DOHH2 (cell line): ENCODE measurements at regions not wholly inside any gene's neighbourhood (a gene's known extent, or its start where the extent isn't known, plus 50 kb on each side); places are given as distances from the start of the nearest gene placed in this dataset.

ENCODE experiments used
- H3F3A ChIP-seq: fragments of 200-600 bp; sonication (generic), shearing (Covaris generic); 2 replicates; pipeline ENCODE4 v1.6.0; 2016; ENCODE audit warnings: antibody characterized with exemption, mild to moderate bottlenecking; ENCODE audit not compliant: control insufficient read depth, insufficient read depth
- H3K27ac ChIP-seq: fragments of 200-600 bp; sonication (generic); 2 replicates; pipeline ENCODE4 v1.5.1; 2014; ENCODE audit warnings: low read depth, mild to moderate bottlenecking, low read length, moderate library complexity
- H3K27me3 ChIP-seq: fragments of 200-600 bp; sonication (generic); 2 replicates; pipeline ENCODE4 v1.6.1; 2014; ENCODE audit warnings: mild to moderate bottlenecking, low read length, mixed read lengths; ENCODE audit not compliant: control insufficient read depth
- H3K36me3 ChIP-seq: fragments of 200-600 bp; sonication (generic); 2 replicates; pipeline ENCODE4 v1.6.1; 2014; ENCODE audit warnings: mild to moderate bottlenecking, low read length, moderate library complexity, mixed read lengths; ENCODE audit not compliant: control insufficient read depth
- H3K4me1 ChIP-seq: fragments of 200-600 bp; sonication (generic); 2 replicates; pipeline ENCODE4 v1.6.1; 2014; ENCODE audit warnings: mild to moderate bottlenecking, low read length, mixed read lengths; ENCODE audit not compliant: control insufficient read depth
- H3K4me2 ChIP-seq: fragments of 200-600 bp; sonication (generic); 2 replicates; pipeline ENCODE4 v1.6.0; 2014; ENCODE audit warnings: mild to moderate bottlenecking, low read length, moderate library complexity
- H3K4me3 ChIP-seq: fragments of 200-600 bp; sonication (generic); 2 replicates; pipeline ENCODE4 v1.5.1; 2014; ENCODE audit warnings: mild to moderate bottlenecking, low read length, mixed read lengths
- H3K79me2 ChIP-seq: fragments of 200-600 bp; sonication (generic); 2 replicates; pipeline ENCODE4 v1.6.1; 2014; ENCODE audit warnings: mild to moderate bottlenecking, low read length, mixed read lengths; ENCODE audit not compliant: control insufficient read depth
- H3K9me2 ChIP-seq: fragments of 200-600 bp; sonication (generic); replicated peaks from 2 replicates; pipeline ENCODE4 v1.6.1; 2014; ENCODE audit warnings: mild to moderate bottlenecking, low read length, mixed read lengths; ENCODE audit not compliant: control insufficient read depth
- H3K9me3 ChIP-seq: fragments of 200-600 bp; sonication (generic); 2 replicates; pipeline ENCODE4 v1.6.1; 2014; ENCODE audit warnings: antibody characterized with exemption, low read length, mixed read lengths; ENCODE audit not compliant: control insufficient read depth, insufficient read depth
- H4K20me1 ChIP-seq: fragments of 200-600 bp; sonication (generic); 2 replicates; pipeline ENCODE4 v1.6.0; 2014; ENCODE audit warnings: low read depth, mild to moderate bottlenecking, antibody characterized with exemption, low read length, moderate library complexity; ENCODE audit not compliant: control insufficient read depth, insufficient read depth
- CTCF ChIP-seq: fragments of 200-600 bp; sonication (generic); IDR thresholded peaks from one replicate; pipeline ENCODE4 v1.5.1; 2014; ENCODE audit warnings: antibody characterized with exemption, mild to moderate bottlenecking, low read depth, low read length; ENCODE audit not compliant: poor library complexity, severe bottlenecking
- EZH2phosphoT487 ChIP-seq: fragments of 200-600 bp; sonication (generic); IDR thresholded peaks from 2 replicates; pipeline ENCODE4 v1.6.1; 2017; ENCODE audit warnings: borderline replicate concordance, mild to moderate bottlenecking, antibody characterized with exemption, low read length, moderate library complexity, mixed read lengths

- Histone ChIP-seq H3K36me3 (no peaks in the 10 kb centered on the region), H3K27ac (no peak overlapping the region), H3K9me3 (no peaks in the 10 kb centered on the region), H3K4me2 (no peak overlapping the region), H3K9me2 (no peaks in the 10 kb centered on the region), H3F3A (no peaks in the 10 kb centered on the region), H3K4me3 (no peak overlapping the region), H3K4me1 (no peaks in the 10 kb centered on the region), H3K79me2 (no peaks in the 10 kb centered on the region), H3K27me3 (no peaks in the 10 kb centered on the region), H4K20me1 (no peaks in the 10 kb centered on the region)
- TF ChIP-seq CTCF (no peak), EZH2phosphoT487 (no peak)
Observed at GRCh38 chr12:28766398-28766797, 382.7 kb upstream of the FAR2 start.

DNA sequence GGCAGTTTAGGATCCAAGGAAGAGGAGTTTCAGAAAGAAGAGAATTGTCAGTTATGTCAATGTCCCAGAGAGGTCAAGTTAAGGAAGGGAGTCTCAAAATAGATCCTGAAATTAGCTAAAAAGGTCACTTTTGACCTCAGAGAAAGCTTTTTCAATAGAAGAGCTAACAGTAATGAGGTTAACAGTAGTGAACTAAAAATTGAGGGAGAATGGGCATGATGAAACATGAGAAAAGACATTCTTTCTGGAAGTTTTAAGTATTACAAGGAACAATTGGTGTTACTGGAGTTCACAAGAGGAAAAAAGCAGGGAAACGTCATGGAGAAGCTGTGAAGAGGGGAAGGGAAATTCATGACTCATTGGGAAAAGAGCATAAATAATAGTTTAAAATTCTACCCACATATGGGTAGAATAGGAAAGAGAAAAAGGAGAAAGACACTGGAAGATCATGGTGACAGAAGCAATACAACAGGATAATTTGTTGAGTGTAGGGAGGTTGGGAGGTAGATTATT lies 381.2 kb upstream of the FAR2 start:
- H3K79me2 ChIP-seq: no peaks in the 10 kb centered on the region
- no peaks in the 10 kb centered on the region for H3K27me3 ChIP-seq
- TF ChIP-seq EZH2phosphoT487: no peak
- H3K4me3 ChIP-seq: no peak overlapping the region
- no peak overlapping the region for H3K27ac ChIP-seq
- H3K4me2 ChIP-seq: no peak overlapping the region
- no peaks in the 10 kb centered on the region for H3K36me3 ChIP-seq
- H3K9me3 ChIP-seq: no peaks in the 10 kb centered on the region
- H3K9me2 ChIP-seq: no peaks in the 10 kb centered on the region
- no peaks in the 10 kb centered on the region for H4K20me1 ChIP-seq
- H3K4me1 ChIP-seq: no peaks in the 10 kb centered on the region
- no peaks in the 10 kb centered on the region for H3F3A ChIP-seq

- H3K9me3 ChIP-seq: no peaks in the 10 kb centered on the region
- TF ChIP-seq EZH2phosphoT487 (no peak), CTCF (no peak)
- H3K79me2 ChIP-seq: no peaks in the 10 kb centered on the region
- H3K27me3 ChIP-seq: no peaks in the 10 kb centered on the region
- H3K9me2 ChIP-seq: no peaks in the 10 kb centered on the region
- H3K4me3 ChIP-seq: no peak overlapping the region
- no peaks in the 10 kb centered on the region for H3K36me3 ChIP-seq
- no peaks in the 10 kb centered on the region for H3F3A ChIP-seq
- no peaks in the 10 kb centered on the region for H4K20me1 ChIP-seq
- no peak overlapping the region for H3K27ac ChIP-seq
- H3K4me2 ChIP-seq: no peak overlapping the region
- no peaks in the 10 kb centered on the region for H3K4me1 ChIP-seq
Observed at GRCh38 chr12:28770322-28770721, 378.8 kb upstream of the FAR2 start.

DNA sequence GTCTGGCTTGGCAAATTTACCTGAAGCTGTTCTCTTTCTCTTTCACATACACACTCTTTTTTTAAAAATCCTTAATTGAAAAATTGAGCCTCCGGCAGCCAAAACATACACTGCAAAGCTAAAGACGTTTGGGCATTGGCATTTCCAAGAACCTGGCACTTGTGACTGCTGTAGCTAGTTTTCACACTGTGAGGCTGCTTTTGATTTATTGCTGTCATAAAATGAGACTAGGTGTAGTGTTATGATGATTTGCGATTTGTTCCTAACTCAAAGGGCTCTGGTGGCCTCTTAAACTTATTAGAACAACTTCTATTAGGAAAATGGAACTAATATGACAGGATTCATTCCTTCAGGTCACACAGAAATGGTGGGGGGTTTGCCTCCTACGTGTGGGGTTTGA lies 377.1 kb upstream of the FAR2 start:
- H3K4me3 ChIP-seq: no peak overlapping the region
- H3K9me2 ChIP-seq: no peaks in the 10 kb centered on the region
- H3K4me1 ChIP-seq: no peaks in the 10 kb centered on the region
- H3K27ac ChIP-seq: no peak overlapping the region
- no peak for TF ChIP-seq EZH2phosphoT487
- TF ChIP-seq CTCF: no peak
- H3F3A ChIP-seq: no peaks in the 10 kb centered on the region
- H4K20me1 ChIP-seq: no peaks in the 10 kb centered on the region
- no peaks in the 10 kb centered on the region for H3K79me2 ChIP-seq
- H3K36me3 ChIP-seq: no peaks in the 10 kb centered on the region
- no peaks in the 10 kb centered on the region for H3K9me3 ChIP-seq
- no peaks in the 10 kb centered on the region for H3K27me3 ChIP-seq
- no peak overlapping the region for H3K4me2 ChIP-seq
